Occipital lobe (tissue), 1 donor: ENCODE measurements at regions not wholly inside any gene's neighbourhood (a gene's known extent, or its start where the extent isn't known, plus 50 kb on each side); places are given as distances from the start of the nearest gene placed in this dataset.

ENCODE experiments used
- DNase-seq: peaks from one replicate; lab custom pipeline; 2025; lab: John Stamatoyannopoulos, UW

GRCh38 chr1:38719880-38720279 is 139.7 kb downstream of the RRAGC start:
- no peak for DNase-seq

- no peak for DNase-seq
Measured at GRCh38 chr1:38718031-38718430, 141.5 kb downstream of the RRAGC start.

- no peak for DNase-seq
Measured at GRCh38 chr1:38716229-38716628, 143.3 kb downstream of the RRAGC start.

- DNase-seq = no peak
Measured at GRCh38 chr1:38715415-38715814, 144.2 kb downstream of the RRAGC start.

- no peak for DNase-seq
Measured at GRCh38 chr1:38712046-38712445, 147.5 kb downstream of the RRAGC start.

- DNase-seq = no peak
Measured at GRCh38 chr1:38708701-38709258, 150.8 kb downstream of the RRAGC start.

- no peak for DNase-seq
Measured at GRCh38 chr1:38701088-38701487, 158.5 kb downstream of the RRAGC start.

- no peak for DNase-seq
Measured at GRCh38 chr1:38700077-38700470, 159.5 kb downstream of the RRAGC start.

GRCh38 chr1:38699330-38700076 is 160.1 kb downstream of the RRAGC start:
- no peak for DNase-seq

GRCh38 chr1:38697387-38697786 is 162.2 kb downstream of the RRAGC start:
- no peak for DNase-seq

GRCh38 chr1:38696371-38696770 is 163.2 kb downstream of the RRAGC start:
- DNase-seq = no peak

- DNase-seq = no peak
Measured at GRCh38 chr1:38693759-38694158, 165.8 kb downstream of the RRAGC start.

- no peak for DNase-seq
Measured at GRCh38 chr1:38693031-38693430, 166.5 kb downstream of the RRAGC start.

- DNase-seq = no peak
Measured at GRCh38 chr1:38690790-38691449, 168.7 kb downstream of the RRAGC start.

GRCh38 chr1:38686927-38687255 is 172.7 kb downstream of the RRAGC start:
- DNase-seq = no peak

- DNase-seq = no peak
Measured at GRCh38 chr1:38686167-38686926, 173.2 kb downstream of the RRAGC start.

- no peak for DNase-seq
Measured at GRCh38 chr1:38685388-38685787, 174.2 kb downstream of the RRAGC start.

- no peak for DNase-seq
Measured at GRCh38 chr1:38680801-38681510, 178.6 kb downstream of the RRAGC start.

- no peak for DNase-seq
Measured at GRCh38 chr1:38677756-38678155, 181.8 kb downstream of the RRAGC start.

GRCh38 chr1:38677311-38677710 is 182.3 kb downstream of the RRAGC start:
- DNase-seq = no peak

- no peak for DNase-seq
Measured at GRCh38 chr1:38672692-38673091, 186.9 kb downstream of the RRAGC start.

- no peak for DNase-seq
Measured at GRCh38 chr1:38671221-38671620, 188.4 kb downstream of the RRAGC start.
